ENCODE measurements at regions not wholly inside any gene's neighbourhood (a gene's known extent, or its start where the extent isn't known, plus 50 kb on each side); places are given as distances from the start of the nearest gene placed in this dataset.

DNA sequence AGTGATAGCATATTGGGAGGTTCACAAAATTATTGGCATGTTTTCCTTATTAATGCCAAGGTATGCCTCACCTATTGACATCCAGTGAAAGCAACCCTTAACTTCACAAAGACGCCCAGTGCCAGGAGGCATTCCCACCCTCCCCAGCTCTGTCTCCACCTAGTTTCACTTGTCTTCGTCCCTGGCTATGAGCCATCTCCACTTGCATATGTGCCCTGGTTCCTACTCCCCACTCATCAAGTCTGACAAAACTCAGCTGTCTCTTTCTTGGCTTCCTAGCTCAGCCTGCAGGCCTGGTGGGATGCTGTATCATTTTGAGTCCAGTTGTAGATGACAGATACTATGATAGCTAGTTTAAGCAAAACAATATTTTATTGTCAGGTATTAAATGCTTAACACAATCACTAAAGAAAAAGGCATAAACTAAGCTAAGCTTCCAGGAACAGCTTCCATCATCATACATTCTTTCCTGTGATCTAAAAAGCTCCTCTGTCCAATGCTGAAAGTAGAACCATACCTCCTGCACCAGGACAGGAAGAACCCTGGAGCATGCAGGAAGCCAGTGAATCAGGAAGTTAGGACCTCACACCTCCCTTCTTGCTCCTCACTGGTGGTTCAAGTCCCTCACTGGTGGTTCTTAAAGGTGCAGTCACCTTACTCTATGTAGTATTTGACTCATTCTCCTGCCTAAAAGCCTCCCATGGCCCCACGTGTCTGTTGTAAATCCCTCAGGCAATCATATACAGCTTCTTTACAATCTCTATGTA, 410.3 kb upstream of the RASGEF1B start:
- Mint-ChIP-seq H3K4me1 (peaks cover 5 to 11% (median 7%) of the 10 kb centered on the region in 4 donors), H3K9me3 (peaks cover 0 to 3% (median 0%) of the 10 kb centered on the region in 8 donors), H3K36me3 (no peaks in the 10 kb centered on the region), H3K27ac (no peak overlapping the region), H3K27me3 (peaks cover 9% of the 10 kb centered on the region in 2 donors), H3K4me3 (no peak overlapping the region)
- Histone ChIP-seq H3K27ac (ENCODE audit: low read depth, low read length) (no peak overlapping the region), H3K36me3 (ENCODE audit: insufficient read depth, low read length) (no peaks in the 10 kb centered on the region), H3K4me3 (ENCODE audit: low read length in 2 of 2) (no peak overlapping the region), H3K4me1 (ENCODE audit: insufficient read depth, low read length) (no peaks in the 10 kb centered on the region), H3K27me3 (ENCODE audit: insufficient read depth, low read length) (no peaks in the 10 kb centered on the region), H3K9me3 (ENCODE audit: control insufficient read depth in 1 of 2, low read length in 2 of 2) (no peaks in the 10 kb centered on the region)
- POLR2A ChIA-PET (ENCODE audit: partially characterized antibody) = no interaction called here
- DNase-seq = no peak
- intact Hi-C loops (cut with micrococcal nuclease) = no loop called here
- CTCF ChIA-PET (ENCODE audit: partially characterized antibody) = interaction anchor here (0.7 kb wide), 1 partner anchor 8 kb away, joined by 3 read pairs; no protein-coding TSS in a partner anchor

DNA sequence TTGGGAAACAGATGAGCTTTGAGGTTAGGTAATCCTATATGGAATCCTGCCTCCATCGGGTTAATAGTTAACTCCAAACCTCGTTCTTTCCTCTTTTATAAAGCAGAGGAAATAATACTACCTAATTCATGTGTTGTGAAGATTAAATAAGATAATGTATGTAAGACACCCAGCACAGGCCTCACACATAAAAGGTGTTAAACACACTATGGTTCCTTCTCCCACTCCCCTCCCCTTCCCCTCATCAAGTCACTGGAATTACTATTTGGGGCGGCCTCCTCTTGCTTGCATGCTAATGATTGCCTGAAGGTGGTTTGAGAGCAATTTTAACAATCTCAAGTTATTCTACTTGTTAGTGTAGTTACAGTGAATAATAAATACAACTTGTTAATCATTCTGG, 404.4 kb upstream of the RASGEF1B start:
- POLR2A ChIA-PET (ENCODE audit: partially characterized antibody) = no interaction called here
- CTCF ChIA-PET (ENCODE audit: partially characterized antibody) = interaction anchor here (1.3 kb wide), 1 partner anchor 12 kb away, joined by 3 read pairs; no protein-coding TSS in a partner anchor
- no peak for DNase-seq

DNA sequence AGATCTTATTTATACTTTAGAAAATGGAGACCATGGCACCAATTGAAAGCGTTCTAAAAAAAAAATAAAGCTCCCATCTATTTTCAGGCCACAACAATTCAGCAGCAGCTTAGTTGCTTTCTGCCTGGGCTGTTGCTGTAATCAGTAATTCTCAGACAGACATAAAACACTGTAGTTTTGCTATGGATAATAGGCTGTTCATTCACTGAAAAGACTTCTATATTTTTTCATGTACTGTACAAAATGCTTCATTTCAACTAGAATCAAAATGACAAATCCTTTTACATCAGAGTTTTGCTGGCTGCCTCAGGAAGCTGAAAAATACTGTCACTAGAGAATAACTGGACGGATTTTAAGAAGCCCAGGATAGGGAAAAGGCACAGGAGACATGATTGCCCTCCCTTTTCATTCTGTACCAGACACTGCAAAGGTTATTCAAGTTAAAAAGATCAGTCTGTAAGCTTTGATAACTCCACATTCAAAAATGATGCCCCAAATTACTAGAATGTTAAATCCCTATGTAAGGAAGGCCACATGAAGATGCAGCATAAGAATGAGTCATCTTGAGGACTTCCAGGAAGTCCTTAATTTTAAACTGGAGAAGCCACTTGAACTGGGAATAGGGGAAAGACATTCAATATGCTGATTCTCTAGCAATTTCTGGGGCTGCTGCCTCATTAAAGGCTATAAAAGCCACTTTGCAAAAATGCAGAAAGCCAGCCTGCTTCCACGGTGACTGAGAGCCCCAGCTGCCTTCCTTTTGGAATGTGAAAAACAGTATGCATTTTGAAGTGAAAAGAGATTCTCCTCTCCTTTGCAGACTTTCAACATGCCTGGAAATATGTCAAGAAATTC, 403.2 kb upstream of the RASGEF1B start:
- Histone ChIP-seq H3K27ac (ENCODE audit: low read depth, low read length) (no peak overlapping the region), H3K9me3 (ENCODE audit: control insufficient read depth in 1 of 2, low read length in 2 of 2) (no peaks in the 10 kb centered on the region), H3K4me1 (ENCODE audit: insufficient read depth, low read length) (no peaks in the 10 kb centered on the region), H3K27me3 (ENCODE audit: insufficient read depth, low read length) (no peaks in the 10 kb centered on the region), H3K36me3 (ENCODE audit: insufficient read depth, low read length) (no peaks in the 10 kb centered on the region), H3K4me3 (ENCODE audit: low read length in 2 of 2) (no peak overlapping the region)
- H3K27me3 Mint-ChIP-seq = peaks cover 0 to 3% of the 10 kb centered on the region in 2 donors
- no peaks in the 10 kb centered on the region for H3K4me1 Mint-ChIP-seq
- POLR2A ChIA-PET (ENCODE audit: partially characterized antibody) = no interaction called here
- no peaks in the 10 kb centered on the region for H3K36me3 Mint-ChIP-seq
- CTCF ChIA-PET (ENCODE audit: partially characterized antibody) = interaction anchor here (0.6 to 1.0 kb wide), 2 partner anchors 11 to 19 kb away, joined by 3 read pairs; no protein-coding TSS in a partner anchor
- intact Hi-C loops (cut with micrococcal nuclease) = no loop called here
- no peak overlapping the region for H3K4me3 Mint-ChIP-seq
- DNase-seq = no peak
- H3K27ac Mint-ChIP-seq = no peak overlapping the region
- peaks cover 0 to 4% (median 0%) of the 10 kb centered on the region in 8 donors for H3K9me3 Mint-ChIP-seq

More for the DNA sequence above, 404.4 kb upstream of the RASGEF1B start:
- H3K27ac Mint-ChIP-seq = no peak overlapping the region
- Histone ChIP-seq H3K27ac (ENCODE audit: low read depth, low read length) (no peak overlapping the region), H3K4me3 (ENCODE audit: low read length in 2 of 2) (no peak overlapping the region), H3K9me3 (ENCODE audit: control insufficient read depth in 1 of 2, low read length in 2 of 2) (no peaks in the 10 kb centered on the region), H3K4me1 (ENCODE audit: insufficient read depth, low read length) (no peaks in the 10 kb centered on the region), H3K36me3 (ENCODE audit: insufficient read depth, low read length) (no peaks in the 10 kb centered on the region), H3K27me3 (ENCODE audit: insufficient read depth, low read length) (no peaks in the 10 kb centered on the region)
- peaks cover 0 to 3% of the 10 kb centered on the region in 2 donors for H3K27me3 Mint-ChIP-seq
- H3K36me3 Mint-ChIP-seq = no peaks in the 10 kb centered on the region
- H3K4me3 Mint-ChIP-seq = no peak overlapping the region
- peaks cover 0 to 4% (median 0%) of the 10 kb centered on the region in 8 donors for H3K9me3 Mint-ChIP-seq
- intact Hi-C loops (cut with micrococcal nuclease) = no loop called here
- no peaks in the 10 kb centered on the region for H3K4me1 Mint-ChIP-seq

DNA sequence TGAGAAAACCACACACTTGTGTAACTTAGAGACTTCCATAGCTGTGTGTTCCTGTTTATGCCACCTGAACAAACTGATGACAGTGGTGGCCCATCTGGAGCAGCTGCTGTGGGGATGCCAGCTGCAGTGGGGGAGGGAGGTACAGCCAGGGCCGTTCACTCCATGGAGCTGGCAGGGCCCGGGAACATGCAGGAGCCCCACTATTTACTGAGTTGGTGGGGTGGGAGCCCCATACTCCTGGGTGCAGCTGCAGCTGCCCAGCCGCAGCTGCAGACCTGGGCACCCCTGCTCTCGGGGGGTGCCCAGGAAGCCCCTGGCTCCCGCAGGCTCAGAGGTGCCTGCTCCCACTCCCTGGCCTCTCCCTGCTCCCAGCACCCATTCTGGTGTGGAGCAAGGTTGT, 398.6 kb upstream of the RASGEF1B start:
- Mint-ChIP-seq H3K36me3 (no peaks in the 10 kb centered on the region), H3K9me3 (peaks cover 0 to 4% (median 0%) of the 10 kb centered on the region in 8 donors), H3K4me1 (no peaks in the 10 kb centered on the region), H3K27me3 (no peaks in the 10 kb centered on the region), H3K4me3 (no peak overlapping the region), H3K27ac (no peak overlapping the region)
- Histone ChIP-seq H3K27ac (ENCODE audit: low read depth, low read length) (no peak overlapping the region), H3K4me1 (ENCODE audit: insufficient read depth, low read length) (no peaks in the 10 kb centered on the region), H3K36me3 (ENCODE audit: insufficient read depth, low read length) (no peaks in the 10 kb centered on the region), H3K4me3 (ENCODE audit: low read length in 2 of 2) (no peak overlapping the region), H3K9me3 (ENCODE audit: control insufficient read depth in 1 of 2, low read length in 2 of 2) (no peaks in the 10 kb centered on the region), H3K27me3 (ENCODE audit: insufficient read depth, low read length) (no peaks in the 10 kb centered on the region)
- intact Hi-C loops (cut with micrococcal nuclease) = no loop called here
- CTCF ChIA-PET (ENCODE audit: partially characterized antibody) = no interaction called here
- POLR2A ChIA-PET (ENCODE audit: partially characterized antibody) = no interaction called here
- DNase-seq = no peak

DNA sequence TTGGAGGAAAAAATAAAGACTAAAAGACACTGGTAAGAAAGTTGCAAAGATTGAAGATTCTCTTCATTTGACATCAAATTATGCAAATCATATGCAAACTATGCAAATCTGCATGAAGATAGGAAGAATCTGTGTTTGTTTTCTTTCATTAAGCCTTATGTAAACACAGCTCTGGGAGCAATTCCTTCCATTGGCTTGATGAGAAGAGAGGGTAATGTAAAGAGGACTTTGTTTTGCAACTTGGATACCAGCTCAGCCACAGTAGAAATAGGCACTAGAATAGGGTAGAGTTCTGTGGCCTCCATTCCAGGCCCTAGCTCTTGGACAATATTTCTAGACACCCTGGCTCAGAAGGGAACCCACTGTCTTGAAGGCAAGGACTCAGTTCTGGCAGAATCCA, 388.4 kb upstream of the RASGEF1B start:
- intact Hi-C loops (cut with micrococcal nuclease) = no loop called here
- ChIA-PET CTCF (ENCODE audit: partially characterized antibody) (no interaction called here), POLR2A (ENCODE audit: partially characterized antibody) (interaction anchor here (0.6 kb wide), 1 partner anchor 407 kb away, joined by 3 read pairs; no protein-coding TSS in a partner anchor)
- H3K36me3 ChIP-seq (ENCODE audit: insufficient read depth, low read length) = no peaks in the 10 kb centered on the region
- Mint-ChIP-seq H3K9me3 (peaks cover 0 to 7% (median 2%) of the 10 kb centered on the region in 8 donors), H3K27ac (no peak overlapping the region), H3K4me3 (no peak overlapping the region), H3K4me1 (no peaks in the 10 kb centered on the region), H3K36me3 (peaks cover 0 to 2% of the 10 kb centered on the region in 2 donors), H3K27me3 (peaks cover 3 to 4% of the 10 kb centered on the region in 2 donors)
- no peaks in the 10 kb centered on the region for H3K9me3 ChIP-seq (ENCODE audit: control insufficient read depth in 1 of 2, low read length in 2 of 2)
- H3K27ac ChIP-seq (ENCODE audit: low read depth, low read length) = no peak overlapping the region
- no peaks in the 10 kb centered on the region for H3K27me3 ChIP-seq (ENCODE audit: insufficient read depth, low read length)
- DNase-seq = no peak
- no peak overlapping the region for H3K4me3 ChIP-seq (ENCODE audit: low read length in 2 of 2)
- no peaks in the 10 kb centered on the region for H3K4me1 ChIP-seq (ENCODE audit: insufficient read depth, low read length)

DNA sequence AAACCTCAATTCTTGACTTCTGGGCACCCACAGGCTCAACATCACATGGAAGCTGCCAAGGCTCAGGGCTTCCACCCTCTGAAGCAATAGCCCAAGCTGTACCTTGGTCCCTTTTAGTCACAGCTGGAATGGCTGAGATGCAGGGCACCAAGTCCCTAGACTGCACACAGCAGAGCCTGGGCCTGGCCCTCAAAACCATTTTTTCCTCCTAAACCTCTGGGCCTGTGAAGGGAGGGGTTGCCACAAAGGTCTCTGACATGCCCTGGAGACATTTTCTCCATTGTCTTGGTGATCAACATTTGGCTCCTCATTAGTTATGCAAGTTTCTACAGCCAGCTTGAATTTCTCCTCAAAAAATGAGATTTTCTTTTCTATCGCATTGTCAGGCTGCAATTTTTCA, 382.7 kb upstream of the RASGEF1B start:
- H3K27ac ChIP-seq (ENCODE audit: low read depth, low read length) = no peak overlapping the region
- H3K36me3 Mint-ChIP-seq = peaks cover 5 to 8% of the 10 kb centered on the region in 2 donors
- ChIA-PET CTCF (ENCODE audit: partially characterized antibody) (interaction anchor here (3.3 kb wide), 1 partner anchor 387 kb away, joined by 13 read pairs; no protein-coding TSS in a partner anchor), POLR2A (ENCODE audit: partially characterized antibody) (no interaction called here)
- no peaks in the 10 kb centered on the region for H3K27me3 ChIP-seq (ENCODE audit: insufficient read depth, low read length)
- no peaks in the 10 kb centered on the region for H3K9me3 ChIP-seq (ENCODE audit: control insufficient read depth in 1 of 2, low read length in 2 of 2)
- no peak overlapping the region for H3K4me3 ChIP-seq (ENCODE audit: low read length in 2 of 2)
- intact Hi-C loops (cut with micrococcal nuclease) = no loop called here
- peaks cover 0 to 26% (median 11%) of the 10 kb centered on the region in 8 donors for H3K9me3 Mint-ChIP-seq
- DNase-seq = no peak
- H3K36me3 ChIP-seq (ENCODE audit: insufficient read depth, low read length) = no peaks in the 10 kb centered on the region
- no peaks in the 10 kb centered on the region for H3K4me1 Mint-ChIP-seq
- peaks cover 0 to 6% of the 10 kb centered on the region in 2 donors for H3K27me3 Mint-ChIP-seq
- H3K27ac Mint-ChIP-seq = no peak overlapping the region
- H3K4me1 ChIP-seq (ENCODE audit: insufficient read depth, low read length) = no peaks in the 10 kb centered on the region
- no peak overlapping the region for H3K4me3 Mint-ChIP-seq

DNA sequence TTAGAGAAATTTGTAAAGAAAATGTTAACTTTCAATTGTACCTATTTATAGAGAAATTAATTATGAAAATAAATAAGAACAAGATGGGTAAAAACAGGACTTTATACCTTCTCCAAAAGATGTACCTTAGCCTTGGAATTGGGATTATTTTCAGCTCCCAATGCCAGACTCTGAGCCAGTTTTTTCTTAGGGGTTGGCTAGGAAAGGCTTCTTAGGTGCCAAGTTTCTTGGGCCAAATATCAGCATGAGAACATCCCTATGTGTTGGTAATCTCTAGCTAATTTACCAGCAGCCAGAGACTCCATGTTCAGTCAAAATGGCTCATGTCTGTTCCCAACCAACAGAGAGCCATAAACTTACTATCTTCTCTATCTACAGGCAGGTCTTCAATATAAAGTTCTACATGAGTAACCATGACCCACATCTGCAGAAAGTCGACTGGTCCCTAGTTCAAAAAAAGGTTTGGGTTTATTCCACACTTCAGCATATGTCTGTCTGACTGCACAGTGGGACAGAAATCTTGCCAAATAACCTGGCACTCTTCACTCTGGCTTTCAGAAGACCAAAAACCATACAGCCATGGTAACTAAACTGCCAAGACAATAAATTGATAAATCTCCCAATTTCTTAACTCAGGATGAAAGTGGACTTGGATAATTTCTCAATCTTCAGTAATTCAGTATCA, 380.5 kb upstream of the RASGEF1B start:
- ChIA-PET CTCF (ENCODE audit: partially characterized antibody) (interaction anchor here (3.3 kb wide), 1 partner anchor 385 kb away, joined by 13 read pairs; no protein-coding TSS in a partner anchor), POLR2A (ENCODE audit: partially characterized antibody) (no interaction called here)
- no peak overlapping the region for H3K27ac Mint-ChIP-seq
- H3K36me3 Mint-ChIP-seq = peaks cover 5 to 8% of the 10 kb centered on the region in 2 donors
- H3K4me3 Mint-ChIP-seq = no peak overlapping the region
- no peaks in the 10 kb centered on the region for H3K9me3 ChIP-seq (ENCODE audit: control insufficient read depth in 1 of 2, low read length in 2 of 2)
- DNase-seq = no peak
- no peaks in the 10 kb centered on the region for H3K4me1 ChIP-seq (ENCODE audit: insufficient read depth, low read length)
- H3K4me3 ChIP-seq (ENCODE audit: low read length in 2 of 2) = no peak overlapping the region
- no peaks in the 10 kb centered on the region for H3K4me1 Mint-ChIP-seq
- H3K27me3 ChIP-seq (ENCODE audit: insufficient read depth, low read length) = no peaks in the 10 kb centered on the region
- intact Hi-C loops (cut with micrococcal nuclease) = no loop called here
- no peaks in the 10 kb centered on the region for H3K36me3 ChIP-seq (ENCODE audit: insufficient read depth, low read length)
- no peak overlapping the region for H3K27ac ChIP-seq (ENCODE audit: low read depth, low read length)
- peaks cover 0 to 26% (median 10%) of the 10 kb centered on the region in 8 donors for H3K9me3 Mint-ChIP-seq
- peaks cover 0 to 3% of the 10 kb centered on the region in 2 donors for H3K27me3 Mint-ChIP-seq
